Glutamatergic neuron (in vitro differentiated cells): ENCODE measurements at regions not wholly inside any gene's neighbourhood (a gene's known extent, or its start where the extent isn't known, plus 50 kb on each side); places are given as distances from the start of the nearest gene placed in this dataset.

Source experiments
- DNase-seq: peaks from one replicate; pipeline ENCODE4 v3.0.0; 2022
- H3K27ac Mint-ChIP-seq: one replicate; pipeline ENCODE4 v1.8.0; 2020; ENCODE audit warnings: mild to moderate bottlenecking, mixed read lengths, inconsistent platforms; ENCODE audit not compliant: unreplicated experiment
- H3K27me3 Mint-ChIP-seq: one replicate; pipeline ENCODE4 v1.8.0; 2020; ENCODE audit warnings: mild to moderate bottlenecking, moderate library complexity, mixed read lengths, inconsistent platforms; ENCODE audit not compliant: unreplicated experiment
- H3K36me3 Mint-ChIP-seq: one replicate; pipeline ENCODE4 v1.8.0; 2020; ENCODE audit warnings: mild to moderate bottlenecking, mixed read lengths, inconsistent platforms; ENCODE audit not compliant: unreplicated experiment
- H3K4me1 Mint-ChIP-seq: one replicate; pipeline ENCODE4 v1.8.0; 2020; ENCODE audit warnings: mild to moderate bottlenecking, low read depth, mixed read lengths, inconsistent platforms; ENCODE audit not compliant: unreplicated experiment
- H3K4me3 Mint-ChIP-seq: one replicate; pipeline ENCODE4 v1.8.0; 2020; ENCODE audit warnings: mild to moderate bottlenecking, mixed read lengths, inconsistent platforms; ENCODE audit not compliant: unreplicated experiment
- H3K9me3 Mint-ChIP-seq: one replicate; pipeline ENCODE4 v1.8.0; 2020; ENCODE audit warnings: mild to moderate bottlenecking, moderate library complexity, mixed read lengths, inconsistent platforms; ENCODE audit not compliant: unreplicated experiment
- TF ChIP-seq, protein P1 (sequence below): fragments of 200-600 bp; sonication (generic); IDR thresholded peaks from one replicate; pipeline ENCODE4 v1.5.0; 2021; ENCODE audit not compliant: partially characterized antibody, unreplicated experiment

DNA sequence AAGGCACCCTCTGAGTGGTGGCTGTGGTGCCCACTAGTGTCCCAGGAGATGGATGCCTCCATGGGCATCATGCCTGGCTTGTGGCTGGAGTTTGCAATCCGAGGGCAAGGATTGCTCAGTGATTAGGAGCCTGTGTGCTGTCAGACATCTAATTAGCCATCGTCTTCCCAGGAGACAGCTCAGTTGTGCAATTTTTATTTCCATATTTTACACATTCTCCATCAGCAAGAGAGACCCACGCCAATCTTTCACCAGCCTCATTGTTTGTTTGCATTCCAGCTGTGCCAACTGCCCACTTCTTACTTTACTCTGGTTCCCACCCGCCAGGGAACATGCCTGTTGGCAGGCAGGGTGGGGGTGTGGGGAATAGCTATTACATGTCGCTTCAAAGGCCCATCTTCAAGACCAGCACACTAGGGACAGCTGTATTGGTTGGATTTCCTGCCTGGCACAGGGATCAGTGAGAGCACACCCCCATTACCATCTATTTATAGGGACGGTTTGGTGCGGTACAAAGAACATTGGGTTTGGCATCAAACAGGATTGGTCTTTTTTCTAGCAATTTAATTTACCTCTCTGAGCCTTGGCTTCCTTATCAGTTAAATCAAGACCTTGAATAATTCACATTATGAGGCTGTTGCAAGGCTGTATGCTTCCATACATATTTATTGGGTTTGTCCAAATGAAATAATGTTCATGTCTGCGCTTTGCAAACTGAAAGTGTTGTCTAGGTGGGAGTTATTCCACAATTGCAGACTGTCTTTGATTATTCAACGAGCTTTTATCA lies 80.7 kb upstream of the NAV2 start:
- H3K4me1 Mint-ChIP-seq = no peaks in the 10 kb centered on the region
- H3K4me3 Mint-ChIP-seq = no peak overlapping the region
- peaks cover 7% of the 10 kb centered on the region for H3K9me3 Mint-ChIP-seq
- TF ChIP-seq, protein P1, sequence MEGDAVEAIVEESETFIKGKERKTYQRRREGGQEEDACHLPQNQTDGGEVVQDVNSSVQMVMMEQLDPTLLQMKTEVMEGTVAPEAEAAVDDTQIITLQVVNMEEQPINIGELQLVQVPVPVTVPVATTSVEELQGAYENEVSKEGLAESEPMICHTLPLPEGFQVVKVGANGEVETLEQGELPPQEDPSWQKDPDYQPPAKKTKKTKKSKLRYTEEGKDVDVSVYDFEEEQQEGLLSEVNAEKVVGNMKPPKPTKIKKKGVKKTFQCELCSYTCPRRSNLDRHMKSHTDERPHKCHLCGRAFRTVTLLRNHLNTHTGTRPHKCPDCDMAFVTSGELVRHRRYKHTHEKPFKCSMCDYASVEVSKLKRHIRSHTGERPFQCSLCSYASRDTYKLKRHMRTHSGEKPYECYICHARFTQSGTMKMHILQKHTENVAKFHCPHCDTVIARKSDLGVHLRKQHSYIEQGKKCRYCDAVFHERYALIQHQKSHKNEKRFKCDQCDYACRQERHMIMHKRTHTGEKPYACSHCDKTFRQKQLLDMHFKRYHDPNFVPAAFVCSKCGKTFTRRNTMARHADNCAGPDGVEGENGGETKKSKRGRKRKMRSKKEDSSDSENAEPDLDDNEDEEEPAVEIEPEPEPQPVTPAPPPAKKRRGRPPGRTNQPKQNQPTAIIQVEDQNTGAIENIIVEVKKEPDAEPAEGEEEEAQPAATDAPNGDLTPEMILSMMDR = no peak
- H3K27ac Mint-ChIP-seq = no peak overlapping the region
- peaks cover 11% of the 10 kb centered on the region for H3K27me3 Mint-ChIP-seq
- no peak for DNase-seq
- no peaks in the 10 kb centered on the region for H3K36me3 Mint-ChIP-seq

DNA sequence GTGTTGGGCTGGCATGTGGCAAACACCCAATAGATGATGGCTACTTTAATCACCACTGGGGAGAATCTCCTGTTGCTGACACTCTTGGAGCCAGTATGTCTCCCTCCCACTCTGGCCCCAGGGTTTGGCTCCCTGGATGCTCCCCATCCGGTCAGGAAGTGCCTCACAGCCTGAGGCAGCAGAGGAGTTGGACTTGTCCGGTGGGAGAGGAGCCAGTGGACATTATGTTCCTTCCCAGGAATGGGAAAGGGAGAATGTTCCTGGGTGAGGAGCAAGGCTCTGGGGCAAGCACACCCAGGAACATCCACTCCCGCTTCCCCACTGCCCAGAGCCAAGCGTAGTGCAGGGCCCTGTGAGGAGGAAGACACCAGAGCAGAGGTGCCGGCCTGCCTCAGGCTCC lies 84.6 kb upstream of the NAV2 start:
- no peak overlapping the region for H3K4me3 Mint-ChIP-seq
- H3K36me3 Mint-ChIP-seq = peaks cover 15% of the 10 kb centered on the region
- peaks cover 13% of the 10 kb centered on the region for H3K9me3 Mint-ChIP-seq
- peaks cover 14% of the 10 kb centered on the region for H3K27me3 Mint-ChIP-seq
- H3K27ac Mint-ChIP-seq = no peak overlapping the region
- TF ChIP-seq, protein P1 = no peak
- DNase-seq = no peak
- no peaks in the 10 kb centered on the region for H3K4me1 Mint-ChIP-seq

DNA sequence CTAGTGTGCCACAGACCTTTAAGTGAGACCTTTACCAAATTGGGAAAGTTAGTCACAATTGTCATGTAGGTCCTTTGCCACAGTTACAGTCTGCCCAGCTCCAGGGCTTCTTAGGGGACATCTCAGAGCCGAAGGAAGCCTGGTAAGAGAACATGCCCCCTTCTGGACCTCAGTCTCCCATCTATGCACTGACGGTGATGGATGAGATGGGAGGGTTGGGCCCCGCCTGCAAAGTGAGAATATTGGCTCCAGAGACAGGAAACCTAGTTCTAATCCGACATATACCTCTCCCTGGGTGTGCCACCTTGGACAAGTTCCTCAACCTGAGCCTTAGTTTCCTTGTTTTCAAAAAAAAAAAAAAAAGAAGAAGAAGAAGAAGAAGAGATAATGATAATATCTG lies 85.1 kb upstream of the NAV2 start:
- Mint-ChIP-seq H3K27ac (no peak overlapping the region), H3K4me1 (no peaks in the 10 kb centered on the region), H3K9me3 (peaks cover 13% of the 10 kb centered on the region), H3K36me3 (peaks cover 15% of the 10 kb centered on the region), H3K27me3 (peaks cover 14% of the 10 kb centered on the region), H3K4me3 (no peak overlapping the region)
- DNase-seq = no peak
- TF ChIP-seq, protein P1 = no peak

DNA sequence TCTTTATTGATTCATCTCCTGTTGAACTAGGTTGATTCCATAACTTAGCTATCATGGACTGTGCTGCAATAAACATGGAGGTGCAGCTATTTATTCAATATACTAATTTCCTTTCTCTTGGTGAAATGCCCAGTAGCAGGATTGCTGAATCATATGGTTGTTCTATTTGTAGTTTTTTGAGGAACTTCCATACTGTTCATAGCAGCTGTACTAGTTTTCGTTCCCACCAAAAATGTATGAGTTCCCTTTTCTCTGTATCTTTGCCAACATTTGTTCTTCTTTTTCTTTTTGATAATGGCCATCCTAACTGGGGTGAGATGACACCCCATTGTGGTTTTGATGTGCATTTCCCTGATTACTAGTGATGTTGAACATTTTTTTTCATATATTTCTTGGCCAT lies 87.2 kb upstream of the NAV2 start:
- Mint-ChIP-seq H3K27me3 (peaks cover 10% of the 10 kb centered on the region), H3K4me1 (no peaks in the 10 kb centered on the region), H3K9me3 (peaks cover 12% of the 10 kb centered on the region), H3K4me3 (no peak overlapping the region), H3K27ac (no peak overlapping the region), H3K36me3 (peaks cover 15% of the 10 kb centered on the region)
- TF ChIP-seq, protein P1 = no peak
- no peak for DNase-seq

DNA sequence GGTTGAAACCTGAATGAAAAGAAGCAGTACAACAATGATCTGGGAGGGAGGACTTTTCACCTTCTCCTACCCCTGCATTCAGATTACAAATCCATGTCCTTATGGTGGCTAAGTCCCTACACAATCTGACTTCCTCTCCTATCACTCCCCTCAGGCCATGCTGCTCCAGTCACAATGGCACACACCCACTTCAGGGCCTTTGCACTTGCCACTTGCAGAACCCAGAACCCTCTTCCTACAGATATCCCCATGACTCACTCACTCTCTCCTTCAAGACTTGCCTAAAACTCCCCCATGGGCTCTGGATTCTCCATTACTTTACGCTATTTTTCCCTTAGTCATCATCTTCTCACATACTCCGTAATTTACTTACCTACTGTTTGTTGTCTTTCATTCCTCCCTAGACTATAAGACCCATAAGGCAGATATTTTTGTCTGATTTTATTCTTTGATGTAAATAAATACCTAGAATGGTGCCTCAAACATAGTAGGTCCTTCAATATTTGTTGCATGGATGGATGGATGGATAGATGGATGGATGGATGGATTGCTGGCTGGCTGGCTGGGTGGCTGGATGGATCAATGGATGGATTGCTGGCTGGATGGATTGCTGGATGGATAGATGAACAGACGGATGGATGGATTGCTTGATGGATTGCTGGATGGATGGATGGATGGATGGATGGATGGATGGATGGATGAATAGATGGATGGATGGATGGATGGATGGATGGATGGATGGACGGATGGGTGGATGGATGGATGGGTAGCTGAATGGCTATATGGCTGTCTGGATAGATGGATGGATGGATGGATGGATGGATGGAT lies 94.7 kb upstream of the NAV2 start:
- Mint-ChIP-seq H3K27me3 (peaks cover 2% of the 10 kb centered on the region), H3K9me3 (peaks cover 6% of the 10 kb centered on the region), H3K36me3 (peaks cover 7% of the 10 kb centered on the region), H3K4me1 (peaks cover 4% of the 10 kb centered on the region), H3K4me3 (no peak overlapping the region), H3K27ac (no peak overlapping the region)
- TF ChIP-seq, protein P1 = no peak
- no peak for DNase-seq
